KMS-11 (cell line): ENCODE measurements at regions not wholly inside any gene's neighbourhood (a gene's known extent, or its start where the extent isn't known, plus 50 kb on each side); places are given as distances from the start of the nearest gene placed in this dataset.

Experiments used
- H2AFZ ChIP-seq: fragments of 200-600 bp; sonication (generic); 2 replicates; pipeline ENCODE4 v1.6.1; 2016; ENCODE audit warnings: antibody characterized with exemption, mixed run types, low read depth
- H3K27ac ChIP-seq: fragments of 200-600 bp; sonication (generic); 2 replicates; pipeline ENCODE4 v1.6.1; 2016; ENCODE audit warnings: mild to moderate bottlenecking, mixed run types
- H3K27me3 ChIP-seq: fragments of 200-600 bp; sonication (generic); 2 replicates; pipeline ENCODE4 v1.6.1; 2017; ENCODE audit warnings: mild to moderate bottlenecking, low read depth, mixed run types, moderate library complexity; ENCODE audit not compliant: insufficient read depth
- H3K36me3 ChIP-seq: fragments of 200-600 bp; sonication (generic); 2 replicates; pipeline ENCODE4 v1.6.1; 2017; ENCODE audit warnings: mild to moderate bottlenecking, mixed run types; ENCODE audit not compliant: insufficient read depth
- H3K4me1 ChIP-seq: fragments of 200-600 bp; sonication (generic); 2 replicates; pipeline ENCODE4 v1.6.1; 2016; ENCODE audit warnings: mild to moderate bottlenecking, low read depth, mixed run types; ENCODE audit not compliant: poor library complexity, severe bottlenecking
- H3K4me2 ChIP-seq: fragments of 200-600 bp; sonication (generic); 2 replicates; pipeline ENCODE4 v1.7.0; 2016; ENCODE audit warnings: mild to moderate bottlenecking, mixed run types
- H3K4me3 ChIP-seq: fragments of 200-600 bp; sonication (generic); IDR thresholded peaks from 2 replicates; pipeline ENCODE4 v1.6.1; 2017; ENCODE audit warnings: low read depth, low read length, mixed read lengths; ENCODE audit not compliant: insufficient read depth
- H3K79me2 ChIP-seq: fragments of 200-600 bp; sonication (generic); 2 replicates; pipeline ENCODE4 v1.6.1; 2016; ENCODE audit warnings: low read depth, mixed run types; ENCODE audit not compliant: insufficient read depth
- H3K9ac ChIP-seq: fragments of 200-600 bp; sonication (generic); 2 replicates; pipeline ENCODE4 v1.6.1; 2016; ENCODE audit warnings: mild to moderate bottlenecking, mixed run types
- H4K20me1 ChIP-seq: fragments of 200-600 bp; sonication (generic); 2 replicates; pipeline ENCODE4 v1.6.1; 2016; ENCODE audit warnings: mild to moderate bottlenecking, mixed run types; ENCODE audit not compliant: insufficient read depth
- TF ChIP-seq, protein P1 (sequence below): fragments of 200-600 bp; sonication (generic); conservative IDR thresholded peaks from 2 replicates; pipeline ENCODE4 v1.6.1; 2017; ENCODE audit warnings: low read depth, mild to moderate bottlenecking, antibody characterized with exemption, low read length, moderate library complexity, mixed read lengths

DNA sequence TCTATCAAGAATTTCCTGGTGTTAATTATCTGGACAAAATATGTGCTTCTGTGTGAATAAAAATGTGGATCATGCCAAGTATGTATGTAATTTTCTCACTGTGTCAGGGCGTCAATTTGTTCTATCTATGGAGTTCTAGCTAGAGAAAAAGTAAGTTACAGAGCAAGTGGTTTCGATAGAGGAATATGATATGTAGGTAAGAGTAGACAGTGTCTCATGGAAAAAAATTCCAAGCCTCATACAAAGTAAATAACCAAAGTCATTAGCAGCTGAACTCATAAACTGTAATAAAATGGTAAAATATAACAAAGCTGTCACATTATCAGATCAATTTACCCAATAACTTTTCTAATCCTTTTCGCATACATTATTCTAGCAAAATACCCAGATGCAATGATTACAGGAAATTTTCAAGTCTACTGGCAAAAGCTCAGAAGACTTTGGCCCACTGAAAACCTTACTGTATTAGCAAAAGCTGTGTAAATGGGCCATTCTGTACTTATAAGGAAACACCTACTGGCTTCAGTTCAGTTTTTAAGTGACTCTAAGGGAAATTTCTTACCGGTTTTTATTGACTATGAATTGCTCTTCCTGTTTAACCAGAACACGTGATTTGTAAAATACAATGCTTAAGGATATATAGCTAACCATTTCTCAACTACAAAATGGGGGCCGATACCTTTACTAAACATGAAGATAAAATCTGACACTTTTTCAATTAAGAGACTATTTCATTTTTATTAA, 121.0 kb upstream of the ARSJ start:
- no peaks in the 10 kb centered on the region for H3K27me3 ChIP-seq
- no peak overlapping the region for H3K4me3 ChIP-seq
- H3K79me2 ChIP-seq: no peaks in the 10 kb centered on the region
- H4K20me1 ChIP-seq: no peaks in the 10 kb centered on the region
- H3K9ac ChIP-seq: no peak overlapping the region
- H3K4me1 ChIP-seq: peaks cover 7% of the 10 kb centered on the region
- H3K27ac ChIP-seq: no peak overlapping the region
- H3K4me2 ChIP-seq: no peak overlapping the region
- no peak overlapping the region for H2AFZ ChIP-seq
- TF ChIP-seq, protein P1, sequence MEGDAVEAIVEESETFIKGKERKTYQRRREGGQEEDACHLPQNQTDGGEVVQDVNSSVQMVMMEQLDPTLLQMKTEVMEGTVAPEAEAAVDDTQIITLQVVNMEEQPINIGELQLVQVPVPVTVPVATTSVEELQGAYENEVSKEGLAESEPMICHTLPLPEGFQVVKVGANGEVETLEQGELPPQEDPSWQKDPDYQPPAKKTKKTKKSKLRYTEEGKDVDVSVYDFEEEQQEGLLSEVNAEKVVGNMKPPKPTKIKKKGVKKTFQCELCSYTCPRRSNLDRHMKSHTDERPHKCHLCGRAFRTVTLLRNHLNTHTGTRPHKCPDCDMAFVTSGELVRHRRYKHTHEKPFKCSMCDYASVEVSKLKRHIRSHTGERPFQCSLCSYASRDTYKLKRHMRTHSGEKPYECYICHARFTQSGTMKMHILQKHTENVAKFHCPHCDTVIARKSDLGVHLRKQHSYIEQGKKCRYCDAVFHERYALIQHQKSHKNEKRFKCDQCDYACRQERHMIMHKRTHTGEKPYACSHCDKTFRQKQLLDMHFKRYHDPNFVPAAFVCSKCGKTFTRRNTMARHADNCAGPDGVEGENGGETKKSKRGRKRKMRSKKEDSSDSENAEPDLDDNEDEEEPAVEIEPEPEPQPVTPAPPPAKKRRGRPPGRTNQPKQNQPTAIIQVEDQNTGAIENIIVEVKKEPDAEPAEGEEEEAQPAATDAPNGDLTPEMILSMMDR: no peak
- H3K36me3 ChIP-seq: no peaks in the 10 kb centered on the region

DNA sequence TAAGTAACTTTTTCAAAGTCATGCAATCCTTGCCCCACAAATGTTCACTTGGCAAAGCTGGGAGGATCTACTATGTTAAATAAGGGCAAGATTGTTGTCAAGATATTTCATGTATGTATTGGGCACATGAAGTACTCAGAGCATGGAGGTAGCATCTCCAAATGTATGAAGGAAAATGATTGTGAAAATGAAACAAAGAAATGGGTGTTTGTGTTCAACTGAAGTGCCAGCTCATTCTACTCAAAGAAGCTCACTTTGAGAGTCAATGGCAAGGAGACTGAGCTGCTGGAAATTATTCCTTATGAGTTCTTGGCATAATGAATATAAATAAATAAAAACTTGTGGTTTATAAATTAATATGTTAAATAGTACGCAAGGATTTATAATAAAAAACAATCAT, 124.5 kb upstream of the ARSJ start:
- Histone ChIP-seq H3K4me2 (no peak overlapping the region), H3K4me3 (no peak overlapping the region)

DNA sequence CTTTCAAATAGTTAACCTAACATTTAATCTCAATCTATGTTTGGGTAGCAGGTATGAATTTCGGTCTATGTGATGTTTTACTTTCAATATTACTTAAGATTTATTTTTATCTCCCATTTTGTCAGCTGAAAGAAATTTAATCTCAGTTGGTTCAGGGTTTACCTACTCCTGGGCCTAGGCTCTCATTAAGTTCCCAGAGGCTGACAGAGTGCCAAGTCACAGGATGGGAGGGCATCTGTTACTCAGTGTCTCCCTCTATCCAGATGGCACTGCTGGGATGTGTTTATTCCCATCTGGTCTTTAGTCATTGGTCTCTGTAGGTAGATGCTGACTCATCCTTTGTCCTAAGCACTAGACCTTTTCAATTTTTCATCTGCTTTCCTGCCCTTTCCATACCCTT, 129.4 kb upstream of the ARSJ start:
- H3K36me3 ChIP-seq: no peaks in the 10 kb centered on the region
- H4K20me1 ChIP-seq: no peaks in the 10 kb centered on the region
- peaks cover 15% of the 10 kb centered on the region for H3K4me1 ChIP-seq
- H3K4me3 ChIP-seq: no peak overlapping the region
- H3K9ac ChIP-seq: no peak overlapping the region
- H3K27me3 ChIP-seq: no peaks in the 10 kb centered on the region
- no peaks in the 10 kb centered on the region for H3K79me2 ChIP-seq
- no peak overlapping the region for H3K27ac ChIP-seq
- TF ChIP-seq, protein P1: no peak
- 0 out of 2 replicates have a peak overlapping the region, but pooled peaks have one; percentile 5 for H2AFZ ChIP-seq
- H3K4me2 ChIP-seq: peak overlapping the region; percentile 34; the same call in 1 of the 2 replicates

More for the DNA sequence above, 124.5 kb upstream of the ARSJ start:
- Histone ChIP-seq H3K79me2 (no peaks in the 10 kb centered on the region), H4K20me1 (no peaks in the 10 kb centered on the region), H3K27ac (no peak overlapping the region), H2AFZ (no peak overlapping the region; the same call in 1 of the 2 replicates), H3K4me1 (peaks cover 14% of the 10 kb centered on the region), H3K27me3 (no peaks in the 10 kb centered on the region), H3K36me3 (no peaks in the 10 kb centered on the region), H3K9ac (no peak overlapping the region)
- TF ChIP-seq, protein P1: no peak

DNA sequence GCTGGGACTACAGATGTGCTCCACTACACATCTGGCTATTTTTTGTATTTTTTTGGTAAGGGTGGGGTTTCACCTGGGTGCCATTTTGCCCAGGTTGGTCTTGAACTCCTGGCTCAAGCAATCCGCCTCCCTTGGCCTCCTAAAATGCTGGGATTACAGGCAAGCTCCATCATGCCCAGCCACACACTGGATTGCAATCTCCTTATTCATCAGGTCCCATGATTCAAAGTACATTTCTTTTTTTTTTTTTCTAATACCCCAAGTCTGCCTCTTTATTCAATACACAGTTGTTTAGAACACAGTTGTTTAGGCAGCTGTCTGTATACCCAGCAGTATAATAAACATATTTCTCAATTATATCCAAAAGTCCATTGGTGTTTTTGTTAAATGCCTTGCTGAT, 130.3 kb upstream of the ARSJ start:
- H3K27ac ChIP-seq: no peak overlapping the region
- H3K27me3 ChIP-seq: no peaks in the 10 kb centered on the region
- H3K4me1 ChIP-seq: peaks cover 11% of the 10 kb centered on the region
- H3K4me2 ChIP-seq: no peak overlapping the region
- no peak overlapping the region for H3K4me3 ChIP-seq
- H4K20me1 ChIP-seq: no peaks in the 10 kb centered on the region
- H3K9ac ChIP-seq: no peak overlapping the region
- TF ChIP-seq, protein P1: no peak
- H2AFZ ChIP-seq: no peak overlapping the region
- H3K36me3 ChIP-seq: no peaks in the 10 kb centered on the region
- H3K79me2 ChIP-seq: no peaks in the 10 kb centered on the region
